GM18907 (cell line): ENCODE measurements at regions not wholly inside any gene's neighbourhood (a gene's known extent, or its start where the extent isn't known, plus 50 kb on each side); places are given as distances from the start of the nearest gene placed in this dataset.

Source experiments
- ATAC-seq: cut with Tn5 transposase; IDR thresholded peaks from one replicate; pipeline ENCODE4 v1.9.1; 2021; ENCODE audit warnings: mild to moderate bottlenecking, moderate library complexity; ENCODE audit not compliant: unreplicated experiment

DNA sequence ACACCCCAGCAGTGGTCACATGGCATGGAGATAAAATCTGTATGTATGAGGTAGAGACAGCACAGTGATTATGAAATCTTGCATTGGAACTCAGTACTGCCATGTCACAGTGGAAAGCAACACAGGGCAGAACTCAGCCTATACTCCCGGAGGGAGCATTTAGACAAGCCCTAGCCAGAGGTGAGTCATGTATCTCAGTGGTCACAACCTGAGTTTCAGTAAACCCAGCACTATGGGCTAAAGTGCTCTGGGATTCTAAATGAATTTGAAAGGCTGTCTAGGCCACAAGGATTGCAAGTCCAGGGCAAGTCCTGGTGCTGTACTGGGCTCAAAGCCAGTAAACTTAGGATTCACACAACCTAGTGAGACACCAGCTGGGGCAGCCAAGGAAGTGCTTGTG lies 1717.1 kb upstream of the RAG2 start:
- no peak for ATAC-seq

DNA sequence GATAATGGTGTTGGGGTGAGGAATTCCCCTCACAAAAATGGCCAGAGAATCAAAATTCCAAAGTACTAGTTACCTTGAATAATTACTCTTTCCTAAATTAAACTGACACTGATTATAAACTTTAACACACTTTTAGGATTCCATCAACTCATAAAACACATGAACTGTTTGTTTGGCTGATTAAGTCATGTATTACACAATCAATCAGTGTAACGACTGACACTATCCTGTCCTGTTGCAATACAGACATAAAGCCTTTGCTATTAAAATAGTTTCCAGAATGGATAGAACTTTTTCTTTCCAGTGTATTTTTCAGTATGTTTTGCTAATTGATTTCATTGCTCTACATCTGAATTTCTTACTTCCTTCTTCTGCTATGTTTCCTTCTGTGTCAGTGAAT lies 1709.4 kb upstream of the RAG2 start:
- no peak for ATAC-seq

DNA sequence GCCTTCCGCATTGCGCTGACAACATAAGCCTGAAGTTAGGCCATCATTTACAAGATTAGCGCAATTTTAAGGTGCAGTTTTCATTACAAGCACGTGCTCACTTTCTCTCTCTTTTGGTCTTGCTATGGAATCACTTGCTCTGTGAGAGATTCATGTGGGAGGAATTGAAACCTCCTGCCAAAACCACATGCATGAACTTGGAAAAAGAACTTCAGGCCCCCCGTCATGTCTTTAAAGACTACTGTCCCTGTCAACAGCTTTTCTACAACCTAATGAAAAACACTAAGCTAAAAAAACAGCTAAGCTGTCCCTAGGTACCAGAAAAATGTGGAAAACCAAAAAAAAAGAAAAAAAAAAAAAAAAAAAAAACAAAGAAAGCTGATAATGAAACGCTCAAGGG lies 1707.6 kb upstream of the RAG2 start:
- no peak for ATAC-seq

DNA sequence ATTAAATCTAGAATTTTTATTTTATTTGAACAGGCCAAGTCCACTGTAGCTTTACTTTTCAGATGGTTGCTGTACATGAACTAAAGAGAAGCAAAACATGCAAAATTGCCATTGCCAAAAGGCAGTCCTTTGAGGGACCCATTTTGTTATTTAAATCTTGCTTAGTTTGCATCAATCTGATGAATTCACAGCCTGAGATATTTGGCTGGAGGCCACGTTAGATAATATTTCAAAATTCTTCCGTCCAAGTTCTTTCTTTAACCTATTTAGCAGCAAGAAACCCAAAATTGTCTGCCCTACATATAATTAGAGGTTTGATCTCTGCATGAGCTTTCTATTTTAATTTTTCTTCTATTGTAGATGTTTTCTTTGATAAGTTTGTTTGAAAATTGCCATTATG lies 1706.9 kb upstream of the RAG2 start:
- ATAC-seq: no peak

DNA sequence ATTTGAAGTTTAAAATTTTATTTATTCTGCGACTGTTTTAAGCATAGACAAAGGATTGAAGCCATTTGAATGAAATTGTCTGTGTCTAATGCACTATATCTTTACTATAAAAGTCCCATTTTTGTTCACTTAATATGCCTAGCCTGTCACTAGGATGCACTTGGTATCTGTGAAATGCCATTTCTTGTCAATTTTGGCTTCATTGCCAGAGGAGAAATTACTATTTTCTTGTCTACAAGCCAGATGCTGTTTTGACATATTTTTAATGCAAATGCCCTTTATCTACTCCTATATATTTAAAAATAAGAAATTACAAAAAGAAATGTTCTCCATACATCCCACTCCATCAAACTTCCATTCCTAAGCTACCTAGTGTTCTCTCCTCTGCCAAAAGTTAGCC lies 1704.5 kb upstream of the RAG2 start:
- ATAC-seq: no peak

DNA sequence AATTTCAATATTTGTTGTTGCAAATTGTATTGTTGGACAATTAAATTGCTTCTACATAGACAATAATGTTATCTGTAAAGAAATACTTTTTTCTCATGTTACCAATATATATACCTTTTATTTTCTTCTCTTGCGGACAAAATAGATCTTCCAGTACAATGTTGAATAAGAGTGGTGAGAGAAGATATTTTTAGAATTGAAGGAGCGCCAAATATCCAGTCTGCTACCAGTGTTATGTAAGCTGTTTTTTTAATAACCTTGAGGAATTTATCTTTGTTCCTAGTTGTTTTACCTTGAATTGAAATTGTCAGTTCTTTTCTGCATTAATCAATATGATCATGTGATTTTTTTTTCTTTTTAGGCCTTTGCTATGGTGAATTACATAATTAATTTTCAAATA lies 1702.5 kb upstream of the RAG2 start:
- no peak for ATAC-seq

DNA sequence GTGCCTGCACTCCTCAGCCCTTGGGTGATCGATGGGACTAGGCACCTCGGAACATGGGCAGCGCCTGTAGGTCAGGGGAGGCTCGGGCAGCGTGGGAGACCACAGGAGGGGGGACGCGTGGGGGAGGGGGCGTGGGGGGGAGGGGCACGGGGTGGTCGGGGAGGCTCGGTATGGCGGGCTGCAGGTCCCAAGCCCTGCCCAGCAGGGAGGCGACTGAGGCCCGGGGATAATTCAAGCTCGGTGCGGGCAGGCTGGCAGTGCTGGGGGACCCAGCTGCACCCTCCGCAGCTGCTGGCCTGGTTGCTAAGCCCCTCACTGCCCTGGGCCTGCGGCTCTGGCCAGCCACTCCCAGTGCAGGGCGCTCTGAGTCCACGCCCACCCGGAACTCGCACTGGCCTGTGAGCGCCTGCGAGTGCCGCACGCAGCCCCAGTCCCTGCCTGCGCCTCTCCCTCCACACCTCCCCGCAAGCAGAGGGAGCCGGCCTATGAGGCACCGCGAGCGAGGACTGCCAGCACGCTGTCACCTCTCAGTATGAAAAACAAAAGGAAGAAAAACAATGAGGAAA lies 1698.3 kb upstream of the RAG2 start:
- ATAC-seq: no peak

DNA sequence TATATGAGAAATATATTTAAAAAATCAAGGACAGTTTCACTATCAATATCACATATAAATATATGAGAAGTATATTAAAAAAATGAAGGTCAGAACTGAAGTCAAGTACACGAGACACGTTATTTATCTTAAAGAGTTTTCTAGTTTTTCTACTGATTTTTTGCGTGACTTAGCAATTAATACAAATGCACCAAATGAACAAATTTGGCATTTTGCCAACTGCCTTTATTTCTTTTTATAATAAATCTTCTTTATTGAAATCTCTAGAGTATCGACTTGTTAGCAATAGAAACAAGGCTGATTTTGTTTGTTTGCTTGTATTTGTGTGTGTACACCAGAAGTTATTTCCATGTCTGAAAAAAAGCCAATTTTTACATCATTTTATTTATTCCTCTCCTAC lies 1684.7 kb upstream of the RAG2 start:
- no peak for ATAC-seq

DNA sequence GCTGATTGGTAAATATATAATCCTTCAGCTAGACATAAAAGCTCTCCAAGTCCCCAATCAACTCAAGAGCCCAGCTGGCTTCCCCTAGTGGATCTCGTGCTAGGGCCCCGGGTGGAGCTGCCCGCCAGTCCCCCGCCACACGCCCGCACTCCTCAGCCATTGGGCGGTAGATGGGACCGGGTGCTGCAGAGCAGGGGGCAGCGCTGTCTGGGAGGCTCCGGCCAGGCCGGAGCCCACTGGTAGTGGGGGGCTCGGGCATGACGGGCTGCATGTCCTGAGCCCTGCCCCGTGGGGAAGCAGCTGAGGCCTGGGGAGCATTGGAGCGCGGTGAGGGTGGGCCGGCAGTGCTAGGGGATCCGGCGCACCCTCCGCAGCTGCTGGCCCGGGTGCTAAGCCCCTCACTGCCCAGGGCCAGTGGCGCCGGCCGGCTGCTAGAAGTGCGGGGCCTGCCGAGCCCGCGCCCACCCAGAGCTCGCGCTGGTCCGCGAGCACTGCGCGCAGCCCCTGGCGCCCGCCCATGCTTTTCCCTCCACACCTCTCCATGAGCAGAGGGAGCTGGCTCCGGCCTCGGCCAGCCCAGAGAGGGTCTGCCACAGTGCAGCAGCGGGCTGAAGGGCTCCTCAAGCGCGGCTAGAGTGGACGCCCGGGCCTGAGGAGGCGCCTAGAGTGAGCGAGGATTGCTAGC lies 1680.6 kb upstream of the RAG2 start:
- no peak for ATAC-seq

DNA sequence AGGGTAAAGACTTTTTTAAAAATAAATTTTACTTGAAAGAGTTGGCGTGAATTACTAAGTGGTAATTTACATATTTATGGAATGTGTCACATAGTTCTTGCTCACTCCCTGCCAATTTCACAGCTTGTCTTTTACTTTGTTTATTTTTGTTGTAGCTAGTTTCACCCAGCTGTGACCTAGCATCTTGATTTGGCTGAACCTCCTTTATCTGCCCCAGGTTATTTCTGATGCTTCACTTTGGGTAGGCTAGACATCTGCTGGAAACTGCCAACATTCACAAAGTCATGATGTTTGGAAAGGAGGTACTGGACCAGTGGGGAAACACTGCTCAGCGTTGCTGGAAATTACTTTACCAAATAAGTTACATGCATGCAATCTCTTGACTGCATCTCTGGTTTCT lies 1676.0 kb upstream of the RAG2 start:
- no peak for ATAC-seq

DNA sequence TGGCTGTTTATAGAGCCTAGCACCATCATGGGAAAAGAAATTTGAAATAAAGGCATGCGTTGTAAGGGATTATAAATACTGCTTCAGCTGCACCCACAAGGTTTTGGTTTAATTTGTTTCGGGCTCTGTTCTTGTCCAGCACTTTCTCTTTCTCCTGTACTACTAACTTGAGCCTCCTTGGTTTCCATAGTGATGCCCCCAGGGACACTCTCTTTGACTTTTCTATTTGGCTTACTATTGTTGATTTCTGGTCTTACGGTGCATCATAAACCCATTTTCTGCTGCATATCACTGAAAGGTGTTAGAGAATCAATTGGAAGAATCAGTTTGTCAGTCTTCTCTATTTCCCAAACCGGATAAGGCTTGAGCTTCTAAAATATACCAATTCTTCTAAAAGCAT lies 1674.3 kb upstream of the RAG2 start:
- no peak for ATAC-seq

DNA sequence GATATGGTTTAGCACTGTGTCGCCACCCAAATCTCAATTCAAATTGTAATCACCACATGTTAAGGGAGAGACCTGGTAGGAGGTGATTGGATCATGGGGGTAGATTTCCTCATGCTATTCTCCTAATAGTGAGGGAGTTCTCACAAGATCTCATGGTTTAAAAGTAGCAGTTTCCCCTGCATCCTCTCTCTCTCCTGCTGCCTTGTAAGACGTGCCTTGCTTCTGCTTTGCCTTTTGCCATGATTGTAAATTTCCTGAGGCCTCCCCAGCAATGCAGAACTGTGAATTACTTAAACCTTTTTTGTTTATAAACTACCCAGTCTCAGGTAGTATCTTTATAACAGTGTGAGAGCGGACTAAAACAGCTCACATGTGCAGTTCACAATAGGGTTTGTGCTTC lies 1668.7 kb upstream of the RAG2 start:
- ATAC-seq: no peak

DNA sequence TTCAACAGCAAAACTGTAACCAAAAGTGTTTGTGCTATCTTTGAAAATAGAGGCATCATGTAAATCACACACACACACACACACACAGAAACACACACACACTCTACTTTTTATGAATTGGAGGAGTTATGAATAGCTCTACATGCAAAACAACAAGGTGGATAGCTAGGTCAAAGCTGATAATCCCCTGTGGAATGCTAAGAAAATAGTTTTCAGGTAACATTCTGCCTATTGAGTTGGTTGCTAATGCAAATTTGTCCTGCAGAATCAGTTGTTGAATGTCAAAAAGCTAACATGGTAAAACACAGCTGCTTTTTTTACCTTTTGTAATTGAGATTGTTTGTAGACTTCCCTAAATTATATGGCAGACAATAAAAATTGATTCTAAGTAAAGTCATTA lies 1658.4 kb upstream of the RAG2 start:
- ATAC-seq: no peak

DNA sequence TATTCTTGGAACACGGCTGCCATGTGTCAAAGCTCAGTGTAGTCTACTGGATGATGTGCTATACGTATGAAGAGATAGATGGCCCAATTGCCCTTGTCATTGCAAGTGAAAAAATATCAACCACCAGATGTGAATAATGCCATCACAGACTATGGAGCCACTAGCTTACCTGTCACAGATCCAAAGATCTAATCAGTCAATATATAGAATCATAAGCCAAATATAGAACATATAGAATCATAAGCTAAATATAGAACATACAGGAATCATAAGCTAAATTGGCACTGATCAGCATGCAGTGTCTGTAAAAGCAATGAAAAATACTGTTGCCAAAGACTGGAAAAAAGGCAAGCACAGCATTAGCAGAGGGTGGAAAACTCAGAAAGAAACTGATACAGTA lies 1656.9 kb upstream of the RAG2 start:
- ATAC-seq: no peak

DNA sequence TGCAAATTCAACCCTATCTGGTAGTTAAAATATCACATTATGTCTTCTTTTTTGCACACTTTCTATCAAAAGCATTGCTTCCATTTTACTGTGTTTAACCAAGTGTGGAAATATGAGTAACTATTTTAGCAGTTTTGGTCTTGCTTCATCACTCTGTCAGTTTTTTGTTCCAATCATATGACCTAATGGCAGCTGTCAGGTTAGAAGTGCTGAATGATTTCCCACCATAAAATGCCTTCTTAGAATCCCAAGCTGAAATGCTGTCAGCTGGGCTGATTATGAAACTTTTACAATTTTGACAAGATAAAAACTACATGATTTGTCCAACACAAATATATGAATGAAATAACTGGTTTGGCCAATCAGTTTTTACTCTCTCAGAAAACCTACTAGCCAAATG lies 1654.6 kb upstream of the RAG2 start:
- no peak for ATAC-seq

DNA sequence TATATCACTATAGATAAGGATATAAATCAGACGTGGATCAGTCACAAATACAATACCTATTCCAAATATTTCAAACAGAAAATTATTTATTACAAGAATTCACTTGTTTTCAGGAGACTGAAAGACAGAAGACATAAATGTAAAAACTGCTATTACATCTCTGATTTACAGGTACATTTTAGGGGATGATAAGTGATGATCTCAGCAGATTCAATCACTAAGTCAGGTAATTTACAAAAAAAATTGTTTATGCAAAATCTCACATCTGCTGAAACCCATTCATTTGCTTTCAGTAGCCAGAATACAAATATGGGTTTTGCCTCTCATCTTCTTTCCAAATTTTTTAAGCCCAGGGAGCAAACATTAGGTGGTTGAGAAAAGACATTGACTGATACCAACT lies 1648.4 kb upstream of the RAG2 start:
- no peak for ATAC-seq

DNA sequence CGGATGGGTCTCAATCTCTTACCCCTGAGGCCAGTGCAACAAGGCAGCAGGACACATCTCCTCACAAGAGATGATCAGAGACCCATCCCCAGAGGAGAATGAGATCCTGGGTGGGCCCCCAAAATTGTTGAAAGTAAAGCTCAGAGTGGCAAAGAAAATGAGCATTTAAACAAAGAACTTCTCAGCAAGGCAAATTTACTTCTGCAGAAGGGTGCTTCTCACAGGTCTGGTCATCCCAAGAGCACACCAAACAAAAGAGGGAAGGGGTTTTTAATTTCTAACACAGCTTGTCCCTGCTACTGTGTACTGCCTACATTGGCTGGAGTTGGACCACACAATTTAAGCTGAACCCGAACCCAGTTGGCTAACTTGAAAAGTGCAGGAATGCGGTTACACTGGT lies 1628.6 kb upstream of the RAG2 start:
- no peak for ATAC-seq

DNA sequence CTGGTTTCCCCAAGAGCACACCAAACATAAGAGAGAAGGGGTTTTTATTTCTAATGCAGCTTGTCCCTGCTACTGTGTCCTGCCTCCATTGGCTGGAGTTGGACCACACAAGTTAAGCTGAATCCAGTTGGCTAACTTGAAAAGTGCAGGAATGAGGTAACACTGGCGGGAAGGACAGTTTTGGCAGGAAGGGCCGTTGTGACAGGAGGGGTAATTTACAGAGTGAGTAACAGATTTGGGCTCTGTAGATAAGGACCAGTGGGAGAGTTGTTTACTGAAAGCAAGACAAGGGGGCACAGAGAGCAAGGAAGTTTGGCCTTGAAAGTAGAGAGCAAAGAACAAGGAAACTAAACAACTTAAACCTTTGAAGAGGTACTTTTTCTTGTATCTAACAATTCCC lies 1623.3 kb upstream of the RAG2 start:
- no peak for ATAC-seq

DNA sequence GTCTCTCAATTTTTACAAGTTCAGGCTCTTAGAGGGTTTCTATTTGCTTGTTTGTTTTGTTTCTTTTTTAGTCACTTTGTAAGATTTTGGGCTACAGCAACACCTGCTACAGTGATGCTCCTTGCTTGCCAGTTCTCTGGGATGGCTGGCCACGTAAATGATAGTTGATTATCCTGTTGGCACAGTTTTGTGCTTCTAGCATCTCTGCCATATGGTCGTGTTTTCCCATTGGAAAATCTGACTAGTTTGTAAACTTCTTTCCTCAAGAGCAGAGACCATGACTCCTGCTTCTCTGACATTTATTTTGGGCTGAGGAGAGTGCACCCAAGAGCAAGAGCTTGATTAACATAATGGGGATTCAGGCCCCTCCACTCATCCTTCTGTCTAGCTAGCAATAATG lies 1621.6 kb upstream of the RAG2 start:
- no peak for ATAC-seq

DNA sequence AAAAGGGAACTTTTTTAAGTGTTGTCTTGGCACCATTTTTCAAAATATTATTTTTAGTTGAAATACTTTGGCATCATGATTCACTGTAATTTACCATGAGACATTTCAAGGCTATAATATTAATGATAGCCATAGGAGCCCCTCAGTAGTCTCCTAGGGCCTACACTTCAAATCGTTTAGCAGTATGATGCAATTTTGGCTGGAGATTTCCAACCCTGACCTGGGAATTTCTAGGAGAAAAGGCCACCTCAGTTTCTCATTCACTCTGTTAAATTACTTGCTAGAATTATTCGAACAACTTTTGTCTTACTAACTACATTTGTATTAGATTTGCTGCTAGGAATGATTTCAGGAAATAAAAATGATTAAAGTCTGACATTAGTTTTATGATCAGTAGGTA lies 1610.9 kb upstream of the RAG2 start:
- ATAC-seq: no peak

DNA sequence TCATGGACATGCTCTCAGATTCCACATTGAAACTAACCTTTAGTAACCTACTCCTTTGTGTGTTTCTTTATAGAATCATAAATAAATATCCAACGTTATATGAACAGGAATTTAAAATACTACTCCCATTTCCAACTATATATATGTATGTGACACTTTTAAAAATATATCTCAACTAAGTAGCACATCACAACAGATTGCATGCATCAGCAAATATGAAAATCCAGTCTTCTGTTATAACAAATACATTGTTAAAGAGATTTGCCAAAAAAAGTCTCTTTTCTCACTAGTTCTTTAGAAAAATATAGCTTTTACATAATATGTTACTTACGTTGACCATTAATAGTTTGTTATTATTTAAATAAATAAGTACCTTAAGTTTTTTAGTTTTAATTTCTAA lies 1608.6 kb upstream of the RAG2 start:
- no peak for ATAC-seq

DNA sequence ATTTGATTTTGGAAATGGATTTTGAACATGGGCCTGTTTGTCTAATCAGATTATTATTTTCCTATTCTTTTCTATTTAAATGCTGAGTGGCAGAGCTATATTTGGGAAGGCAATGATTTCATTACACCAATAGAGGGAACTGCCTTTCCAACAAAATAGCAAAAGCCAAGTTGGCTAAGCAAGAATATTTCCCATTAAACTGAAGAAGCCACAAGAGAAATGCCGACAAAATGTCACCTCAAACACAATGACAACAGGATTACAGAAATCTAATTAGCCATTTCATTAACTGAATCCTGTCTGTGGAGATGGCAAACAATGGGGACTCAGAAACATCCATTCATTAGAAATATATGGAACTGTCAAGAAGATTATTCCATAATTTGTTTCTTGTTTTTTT lies 1593.1 kb upstream of the RAG2 start:
- ATAC-seq: no peak

DNA sequence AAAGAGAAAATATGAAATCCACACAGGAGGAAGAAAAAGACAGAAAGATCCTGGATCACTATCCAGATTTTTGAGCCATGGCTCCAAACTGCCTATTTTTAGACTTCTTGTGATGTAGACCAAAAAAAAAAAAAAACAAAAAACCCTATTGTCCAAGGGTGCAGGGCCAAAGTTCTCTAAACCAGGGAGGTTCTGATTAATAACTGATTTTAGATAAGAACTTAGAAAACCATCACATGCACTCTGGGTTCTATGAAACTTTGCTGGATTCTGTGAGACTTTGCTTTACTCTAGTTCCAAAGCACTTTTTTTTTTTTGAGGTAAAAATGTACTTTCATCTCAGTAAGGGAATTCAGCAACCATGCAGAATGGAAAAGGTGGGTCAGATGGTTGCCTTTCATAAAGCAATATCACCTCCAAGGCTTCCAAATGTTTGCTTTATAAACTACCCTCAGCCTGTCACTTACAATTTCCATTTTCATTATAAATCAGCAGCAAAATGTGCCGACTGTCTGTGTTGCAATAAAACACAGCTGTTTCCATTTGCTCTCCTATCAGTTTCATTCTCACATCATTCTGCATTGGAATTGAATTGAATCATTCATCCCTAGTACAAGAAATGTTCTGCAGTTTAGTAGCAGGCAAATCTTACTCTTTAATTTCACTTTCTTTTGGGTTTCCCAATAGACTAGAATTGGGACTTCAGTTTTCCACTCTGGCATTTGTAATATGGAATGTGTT lies 1584.3 kb upstream of the RAG2 start:
- ATAC-seq: no peak
